SU-DHL-6 (cell line): ENCODE measurements at regions not wholly inside any gene's neighbourhood (a gene's known extent, or its start where the extent isn't known, plus 50 kb on each side); places are given as distances from the start of the nearest gene placed in this dataset.
A peak's percentile ranks its signal among the peaks of the same experiment; 100 is the strongest.

Experiments used
- H2AFZ ChIP-seq: fragments of 200-600 bp; sonication (generic); 2 replicates; pipeline ENCODE4 v1.6.1; 2014; ENCODE audit warnings: low read depth, mild to moderate bottlenecking, moderate library complexity, mixed read lengths, antibody characterized with exemption, low read length; ENCODE audit not compliant: severe bottlenecking
- H3F3A ChIP-seq: fragments of 200-600 bp; shearing (Covaris generic); 2 replicates; pipeline ENCODE4 v1.6.0; 2016; ENCODE audit warnings: antibody characterized with exemption, mild to moderate bottlenecking; ENCODE audit not compliant: insufficient read depth
- H3K27ac ChIP-seq: fragments of 200-600 bp; sonication (generic); 2 replicates; pipeline ENCODE4 v1.5.1; 2016; ENCODE audit warnings: low read depth, mild to moderate bottlenecking, low read length, moderate library complexity, mixed read lengths
- H3K27me3 ChIP-seq: fragments of 200-600 bp; sonication (generic), shearing (Covaris generic); 2 replicates; pipeline ENCODE4 v1.6.0; 2014; ENCODE audit warnings: mild to moderate bottlenecking, low read length
- H3K36me3 ChIP-seq: fragments of 200-600 bp; sonication (generic); 2 replicates; pipeline ENCODE4 v1.6.1; 2014; ENCODE audit warnings: mild to moderate bottlenecking, low read length, mixed read lengths
- H3K4me2 ChIP-seq: fragments of 300-600, 200-600 bp; shearing (Covaris generic), sonication (generic); 2 replicates; pipeline ENCODE4 v1.6.0; 2014; ENCODE audit warnings: low read length, low read depth, mild to moderate bottlenecking; ENCODE audit not compliant: poor library complexity, severe bottlenecking
- H3K4me3 ChIP-seq: fragments of 200-600 bp; sonication (generic); 2 replicates; pipeline ENCODE4 v1.5.1; 2014; ENCODE audit warnings: antibody characterized with exemption, low read length, mild to moderate bottlenecking, mixed read lengths; ENCODE audit not compliant: insufficient read depth, poor library complexity, severe bottlenecking
- H3K79me2 ChIP-seq: fragments of 200-600 bp; sonication (generic); 2 replicates; pipeline ENCODE4 v1.6.1; 2014; ENCODE audit warnings: mild to moderate bottlenecking, low read length, moderate library complexity; ENCODE audit not compliant: insufficient read depth
- H3K9ac ChIP-seq: fragments of 200-600 bp; sonication (generic); 2 replicates; pipeline ENCODE4 v1.7.0; 2014; ENCODE audit warnings: mild to moderate bottlenecking, low read length
- H3K9me2 ChIP-seq: fragments of 200-600 bp; sonication (generic); replicated peaks from 2 replicates; pipeline ENCODE4 v1.6.1; 2014; ENCODE audit warnings: low read length; ENCODE audit not compliant: insufficient read depth
- H3K9me3 ChIP-seq: fragments of 200-600 bp; sonication (generic); 2 replicates; pipeline ENCODE4 v1.6.1; 2014; ENCODE audit warnings: low read length, mixed read lengths; ENCODE audit not compliant: insufficient read depth
- H4K20me1 ChIP-seq: fragments of 200-600 bp; sonication (generic); 2 replicates; pipeline ENCODE4 v1.6.1; 2014; ENCODE audit warnings: low read depth, mild to moderate bottlenecking, antibody characterized with exemption, low read length, moderate library complexity, mixed read lengths
- EZH2phosphoT487 ChIP-seq: fragments of 200-600 bp; sonication (generic), shearing (Covaris generic); conservative IDR thresholded peaks from 2 replicates; pipeline ENCODE4 v1.6.1; 2018; ENCODE audit warnings: mild to moderate bottlenecking, antibody characterized with exemption, low read length, moderate library complexity, mixed read lengths
- TF ChIP-seq, protein P1 (sequence below): fragments of 200-600 bp; sonication (generic); IDR thresholded peaks from one replicate; pipeline ENCODE4 v1.5.1; 2017; ENCODE audit warnings: antibody characterized with exemption, mild to moderate bottlenecking, low read length, moderate library complexity; ENCODE audit not compliant: insufficient read depth, poor library complexity, severe bottlenecking

GRCh38 chr20:33915726-33916331 is 77.9 kb upstream of the RALY start:
- Histone ChIP-seq H3K4me3 (no peak overlapping the region), H2AFZ (no peak overlapping the region), H3F3A (0 out of 2 replicates have a peak, but pooled peaks cover 9% of the 10 kb centered on the region), H3K9ac (no peak overlapping the region), H3K27me3 (no peaks in the 10 kb centered on the region), H3K9me2 (no peaks in the 10 kb centered on the region), H3K79me2 (no peaks in the 10 kb centered on the region), H3K9me3 (no peaks in the 10 kb centered on the region), H3K36me3 (no peaks in the 10 kb centered on the region), H4K20me1 (no peaks in the 10 kb centered on the region), H3K4me2 (no peak overlapping the region), H3K27ac (no peak overlapping the region)
- TF ChIP-seq, protein P1, sequence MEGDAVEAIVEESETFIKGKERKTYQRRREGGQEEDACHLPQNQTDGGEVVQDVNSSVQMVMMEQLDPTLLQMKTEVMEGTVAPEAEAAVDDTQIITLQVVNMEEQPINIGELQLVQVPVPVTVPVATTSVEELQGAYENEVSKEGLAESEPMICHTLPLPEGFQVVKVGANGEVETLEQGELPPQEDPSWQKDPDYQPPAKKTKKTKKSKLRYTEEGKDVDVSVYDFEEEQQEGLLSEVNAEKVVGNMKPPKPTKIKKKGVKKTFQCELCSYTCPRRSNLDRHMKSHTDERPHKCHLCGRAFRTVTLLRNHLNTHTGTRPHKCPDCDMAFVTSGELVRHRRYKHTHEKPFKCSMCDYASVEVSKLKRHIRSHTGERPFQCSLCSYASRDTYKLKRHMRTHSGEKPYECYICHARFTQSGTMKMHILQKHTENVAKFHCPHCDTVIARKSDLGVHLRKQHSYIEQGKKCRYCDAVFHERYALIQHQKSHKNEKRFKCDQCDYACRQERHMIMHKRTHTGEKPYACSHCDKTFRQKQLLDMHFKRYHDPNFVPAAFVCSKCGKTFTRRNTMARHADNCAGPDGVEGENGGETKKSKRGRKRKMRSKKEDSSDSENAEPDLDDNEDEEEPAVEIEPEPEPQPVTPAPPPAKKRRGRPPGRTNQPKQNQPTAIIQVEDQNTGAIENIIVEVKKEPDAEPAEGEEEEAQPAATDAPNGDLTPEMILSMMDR = peak; percentile 69
- TF ChIP-seq EZH2phosphoT487 = no peak

- Histone ChIP-seq H2AFZ (no peak overlapping the region), H4K20me1 (no peaks in the 10 kb centered on the region), H3K27ac (no peak overlapping the region), H3K4me3 (no peak overlapping the region), H3K9ac (no peak overlapping the region), H3K36me3 (no peaks in the 10 kb centered on the region), H3F3A (0 out of 2 replicates have a peak, but pooled peaks cover 9% of the 10 kb centered on the region), H3K9me2 (no peaks in the 10 kb centered on the region), H3K27me3 (no peaks in the 10 kb centered on the region), H3K9me3 (no peaks in the 10 kb centered on the region), H3K4me2 (no peak overlapping the region), H3K79me2 (no peaks in the 10 kb centered on the region)
- TF ChIP-seq, protein P1 = no peak
- TF ChIP-seq EZH2phosphoT487 = no peak
Measured at GRCh38 chr20:33916768-33917167, 76.9 kb upstream of the RALY start.

- Histone ChIP-seq H3K4me2 (peak overlapping the region; percentile 23), H3K9me2 (no peaks in the 10 kb centered on the region), H3K4me3 (no peak overlapping the region), H3K9ac (no peak overlapping the region), H3K27ac (no peak overlapping the region), H3K9me3 (no peaks in the 10 kb centered on the region), H4K20me1 (no peaks in the 10 kb centered on the region), H2AFZ (peak overlapping the region; percentile 68), H3K27me3 (no peaks in the 10 kb centered on the region), H3F3A (0 out of 2 replicates have a peak, but pooled peaks cover 9% of the 10 kb centered on the region), H3K79me2 (no peaks in the 10 kb centered on the region), H3K36me3 (no peaks in the 10 kb centered on the region)
- no peak for TF ChIP-seq EZH2phosphoT487
- TF ChIP-seq, protein P1 = no peak
Measured at GRCh38 chr20:33917831-33918525, 75.7 kb upstream of the RALY start.
